ENCODE measurements at regions not wholly inside any gene's neighbourhood (a gene's known extent, or its start where the extent isn't known, plus 50 kb on each side); places are given as distances from the start of the nearest gene placed in this dataset.

- H3K27ac ChIP-seq (ENCODE audit: low read depth, low read length), result no peak overlapping the region
- H3K4me1 ChIP-seq (ENCODE audit: control insufficient read depth, insufficient read depth, low read length), result peaks cover 8% of the 10 kb centered on the region
- 91% methylated on average over 18 of the region's 19 CpGs for WGBS (ENCODE audit: insufficient coverage)
- DNase-seq (ENCODE audit: low read depth in 4 of 6, low spot score in 6 of 6), result no peak
- no peak overlapping the region for H3K4me3 ChIP-seq (ENCODE audit: low read depth, low read length)
- H3K36me3 ChIP-seq (ENCODE audit: control insufficient read depth, insufficient read depth, low read length), result no peaks in the 10 kb centered on the region
- no peaks in the 10 kb centered on the region for H3K27me3 ChIP-seq (ENCODE audit: control insufficient read depth, insufficient read depth, low read length)
- H3K9me3 ChIP-seq (ENCODE audit: control insufficient read depth, insufficient read depth, low read length), result no peaks in the 10 kb centered on the region
Measured at GRCh38 chr14:99042381-99043266, 229.4 kb downstream of the BCL11B start.

GRCh38 chr14:99043267-99043615, 228.8 kb downstream of the BCL11B start:
- H3K27me3 ChIP-seq (ENCODE audit: control insufficient read depth, insufficient read depth, low read length), result no peaks in the 10 kb centered on the region
- no peak for DNase-seq (ENCODE audit: low read depth in 4 of 6, low spot score in 6 of 6)
- H3K36me3 ChIP-seq (ENCODE audit: control insufficient read depth, insufficient read depth, low read length), result no peaks in the 10 kb centered on the region
- H3K27ac ChIP-seq (ENCODE audit: low read depth, low read length), result no peak overlapping the region
- H3K4me1 ChIP-seq (ENCODE audit: control insufficient read depth, insufficient read depth, low read length), result peaks cover 8% of the 10 kb centered on the region
- no peaks in the 10 kb centered on the region for H3K9me3 ChIP-seq (ENCODE audit: control insufficient read depth, insufficient read depth, low read length)
- no peak overlapping the region for H3K4me3 ChIP-seq (ENCODE audit: low read depth, low read length)
- no CpG with 5 or more reads among the region's 5 CpGs for WGBS (ENCODE audit: insufficient coverage)

- Histone ChIP-seq H3K4me1 (ENCODE audit: control insufficient read depth, insufficient read depth, low read length) (peaks cover 8% of the 10 kb centered on the region), H3K9me3 (ENCODE audit: control insufficient read depth, insufficient read depth, low read length) (no peaks in the 10 kb centered on the region), H3K27me3 (ENCODE audit: control insufficient read depth, insufficient read depth, low read length) (no peaks in the 10 kb centered on the region), H3K27ac (ENCODE audit: low read depth, low read length) (no peak overlapping the region), H3K4me3 (ENCODE audit: low read depth, low read length) (no peak overlapping the region), H3K36me3 (ENCODE audit: control insufficient read depth, insufficient read depth, low read length) (no peaks in the 10 kb centered on the region)
- WGBS (ENCODE audit: insufficient coverage), result 89% methylated on average over 1 of the region's 1 CpG
- no peak for DNase-seq (ENCODE audit: low read depth in 4 of 6, low spot score in 6 of 6)
Measured at GRCh38 chr14:99043756-99044155, 228.2 kb downstream of the BCL11B start.

GRCh38 chr14:99047441-99048031, 224.5 kb downstream of the BCL11B start:
- peaks cover 3% of the 10 kb centered on the region for H3K9me3 ChIP-seq (ENCODE audit: control insufficient read depth, insufficient read depth, low read length)
- H3K4me1 ChIP-seq (ENCODE audit: control insufficient read depth, insufficient read depth, low read length), result peaks cover 3% of the 10 kb centered on the region
- no peak for DNase-seq (ENCODE audit: low read depth in 4 of 6, low spot score in 6 of 6)
- H3K4me3 ChIP-seq (ENCODE audit: low read depth, low read length), result no peak overlapping the region
- H3K36me3 ChIP-seq (ENCODE audit: control insufficient read depth, insufficient read depth, low read length), result no peaks in the 10 kb centered on the region
- 57% methylated on average over 7 of the region's 14 CpGs for WGBS (ENCODE audit: insufficient coverage)
- no peaks in the 10 kb centered on the region for H3K27me3 ChIP-seq (ENCODE audit: control insufficient read depth, insufficient read depth, low read length)
- H3K27ac ChIP-seq (ENCODE audit: low read depth, low read length), result no peak overlapping the region

GRCh38 chr14:99050309-99050708, 221.7 kb downstream of the BCL11B start:
- H3K4me3 ChIP-seq (ENCODE audit: low read depth, low read length), result no peak overlapping the region
- H3K4me1 ChIP-seq (ENCODE audit: control insufficient read depth, insufficient read depth, low read length), result peaks cover 3% of the 10 kb centered on the region
- no CpG with 5 or more reads among the region's 1 CpG for WGBS (ENCODE audit: insufficient coverage)
- no peak overlapping the region for H3K27ac ChIP-seq (ENCODE audit: low read depth, low read length)
- no peak for DNase-seq (ENCODE audit: low read depth in 4 of 6, low spot score in 6 of 6)
- H3K36me3 ChIP-seq (ENCODE audit: control insufficient read depth, insufficient read depth, low read length), result no peaks in the 10 kb centered on the region
- H3K27me3 ChIP-seq (ENCODE audit: control insufficient read depth, insufficient read depth, low read length), result no peaks in the 10 kb centered on the region
- peaks cover 3% of the 10 kb centered on the region for H3K9me3 ChIP-seq (ENCODE audit: control insufficient read depth, insufficient read depth, low read length)

- Histone ChIP-seq H3K9me3 (ENCODE audit: control insufficient read depth, insufficient read depth, low read length) (peaks cover 3% of the 10 kb centered on the region), H3K4me3 (ENCODE audit: low read depth, low read length) (no peak overlapping the region), H3K27me3 (ENCODE audit: control insufficient read depth, insufficient read depth, low read length) (no peaks in the 10 kb centered on the region), H3K4me1 (ENCODE audit: control insufficient read depth, insufficient read depth, low read length) (peaks cover under 1% of the 10 kb centered on the region), H3K27ac (ENCODE audit: low read depth, low read length) (no peak overlapping the region), H3K36me3 (ENCODE audit: control insufficient read depth, insufficient read depth, low read length) (no peaks in the 10 kb centered on the region)
- no peak for DNase-seq (ENCODE audit: low read depth in 4 of 6, low spot score in 6 of 6)
- WGBS (ENCODE audit: insufficient coverage), result no CpG with 5 or more reads among the region's 2 CpGs
Measured at GRCh38 chr14:99052467-99052866, 219.5 kb downstream of the BCL11B start.

GRCh38 chr14:99055019-99055418, 217.0 kb downstream of the BCL11B start:
- Histone ChIP-seq H3K4me1 (ENCODE audit: control insufficient read depth, insufficient read depth, low read length) (no peaks in the 10 kb centered on the region), H3K4me3 (ENCODE audit: low read depth, low read length) (no peak overlapping the region), H3K27ac (ENCODE audit: low read depth, low read length) (no peak overlapping the region), H3K27me3 (ENCODE audit: control insufficient read depth, insufficient read depth, low read length) (no peaks in the 10 kb centered on the region), H3K9me3 (ENCODE audit: control insufficient read depth, insufficient read depth, low read length) (peaks cover 3% of the 10 kb centered on the region), H3K36me3 (ENCODE audit: control insufficient read depth, insufficient read depth, low read length) (no peaks in the 10 kb centered on the region)
- 78% methylated on average over 3 of the region's 4 CpGs for WGBS (ENCODE audit: insufficient coverage)
- DNase-seq (ENCODE audit: low read depth in 4 of 6, low spot score in 6 of 6), result no peak

- H3K27me3 ChIP-seq (ENCODE audit: control insufficient read depth, insufficient read depth, low read length), result no peaks in the 10 kb centered on the region
- peaks cover 3% of the 10 kb centered on the region for H3K9me3 ChIP-seq (ENCODE audit: control insufficient read depth, insufficient read depth, low read length)
- H3K27ac ChIP-seq (ENCODE audit: low read depth, low read length), result no peak overlapping the region
- no peak overlapping the region for H3K4me3 ChIP-seq (ENCODE audit: low read depth, low read length)
- WGBS (ENCODE audit: insufficient coverage), result 95% methylated on average over 2 of the region's 6 CpGs
- no peaks in the 10 kb centered on the region for H3K36me3 ChIP-seq (ENCODE audit: control insufficient read depth, insufficient read depth, low read length)
- no peaks in the 10 kb centered on the region for H3K4me1 ChIP-seq (ENCODE audit: control insufficient read depth, insufficient read depth, low read length)
- no peak for DNase-seq (ENCODE audit: low read depth in 4 of 6, low spot score in 6 of 6)
Measured at GRCh38 chr14:99055816-99056215, 216.2 kb downstream of the BCL11B start.

- Histone ChIP-seq H3K27ac (ENCODE audit: low read depth, low read length) (no peak overlapping the region), H3K27me3 (ENCODE audit: control insufficient read depth, insufficient read depth, low read length) (no peaks in the 10 kb centered on the region), H3K4me3 (ENCODE audit: low read depth, low read length) (no peak overlapping the region), H3K9me3 (ENCODE audit: control insufficient read depth, insufficient read depth, low read length) (no peaks in the 10 kb centered on the region), H3K4me1 (ENCODE audit: control insufficient read depth, insufficient read depth, low read length) (no peaks in the 10 kb centered on the region), H3K36me3 (ENCODE audit: control insufficient read depth, insufficient read depth, low read length) (no peaks in the 10 kb centered on the region)
- WGBS (ENCODE audit: insufficient coverage), result 72% methylated on average over 2 of the region's 5 CpGs
- DNase-seq (ENCODE audit: low read depth in 4 of 6, low spot score in 6 of 6), result no peak
Measured at GRCh38 chr14:99057576-99058083, 214.4 kb downstream of the BCL11B start.

- H3K27ac ChIP-seq (ENCODE audit: low read depth, low read length), result no peak overlapping the region
- 91% methylated on average over 6 of the region's 8 CpGs for WGBS (ENCODE audit: insufficient coverage)
- no peaks in the 10 kb centered on the region for H3K27me3 ChIP-seq (ENCODE audit: control insufficient read depth, insufficient read depth, low read length)
- H3K4me1 ChIP-seq (ENCODE audit: control insufficient read depth, insufficient read depth, low read length), result no peaks in the 10 kb centered on the region
- H3K4me3 ChIP-seq (ENCODE audit: low read depth, low read length), result no peak overlapping the region
- H3K36me3 ChIP-seq (ENCODE audit: control insufficient read depth, insufficient read depth, low read length), result no peaks in the 10 kb centered on the region
- no peaks in the 10 kb centered on the region for H3K9me3 ChIP-seq (ENCODE audit: control insufficient read depth, insufficient read depth, low read length)
- no peak for DNase-seq (ENCODE audit: low read depth in 4 of 6, low spot score in 6 of 6)
Measured at GRCh38 chr14:99058542-99058941, 213.5 kb downstream of the BCL11B start.

All from spinal cord (tissue), 9 donors.